K562 (cell line): ENCODE measurements at regions not wholly inside any gene's neighbourhood (a gene's known extent, or its start where the extent isn't known, plus 50 kb on each side); places are given as distances from the start of the nearest gene placed in this dataset.

ENCODE experiments used
- CBX3 ChIP-seq, 2 experiments: IDR thresholded peaks; 1 replicate in 1 of 2; 2 replicates in 1 of 2; pipeline ENCODE4 v1.6.1; 2012; ENCODE audit warnings: inconsistent platforms in 2 of 2, low read length in 2 of 2, borderline replicate concordance in 1 of 2, control low read depth in 1 of 2
- CC2D1A ChIP-seq: fragments of 450-650 bp; IDR thresholded peaks from 2 replicates; pipeline ENCODE4 v1.6.1; 2017; ENCODE audit warnings: mild to moderate bottlenecking
- CEBPB ChIP-seq: fragments of 450-650 bp; IDR thresholded peaks from 2 replicates; pipeline ENCODE4 v1.6.1; 2016; ENCODE audit warnings: missing genetic modification characterization, missing compliant biosample characterization
- CHD2 ChIP-seq: IDR thresholded peaks from 2 replicates; pipeline ENCODE4 v1.6.1; 2011; ENCODE audit warnings: low read depth, low read length
- DIDO1 ChIP-seq: fragments of 450-650 bp; IDR thresholded peaks from 2 replicates; pipeline ENCODE4 v1.6.1; 2016; ENCODE audit warnings: low read depth, missing biosample characterization, missing genetic modification characterization
- FOXJ3 ChIP-seq: sonication (generic); formaldehyde crosslinking; IDR thresholded peaks from 2 replicates; pipeline ENCODE4 v1.4.0; 2020; ENCODE audit warnings: mild to moderate bottlenecking, missing genetic modification reagents
- FOXP1 ChIP-seq: sonication (generic); formaldehyde crosslinking; IDR thresholded peaks from 2 replicates; pipeline ENCODE4 v1.8.0; 2022; ENCODE audit warnings: mild to moderate bottlenecking, missing genetic modification reagents
- GTF2E2 ChIP-seq: fragments of 200-800 bp; sonication (Bioruptor generic); IDR thresholded peaks from 2 replicates; pipeline ENCODE4 v1.6.1; 2016; ENCODE audit warnings: missing genetic modification characterization, missing compliant biosample characterization
- MAFG ChIP-seq: fragments of 450-650 bp; conservative IDR thresholded peaks from 2 replicates; pipeline ENCODE4 v1.6.1; 2016; ENCODE audit warnings: missing genetic modification characterization, missing compliant biosample characterization
- NCOA6 ChIP-seq: fragments of 450-650 bp; IDR thresholded peaks from 2 replicates; pipeline ENCODE4 v1.6.1; 2017; ENCODE audit warnings: mild to moderate bottlenecking
- POLR2B ChIP-seq: fragments of 450-650 bp; IDR thresholded peaks from 2 replicates; pipeline ENCODE4 v1.6.1; 2018; ENCODE audit warnings: low read depth; ENCODE audit not compliant: partially characterized antibody
- RHOXF2B ChIP-seq: fragments of 250-450 bp; sonication (Bioruptor Pico); conservative IDR thresholded peaks from 2 replicates; pipeline ENCODE4 v1.5.1; 2021
- SMARCE1 ChIP-seq: fragments of 450-650 bp; IDR thresholded peaks from 2 replicates; pipeline ENCODE4 v1.7.1; 2016; ENCODE audit warnings: mild to moderate bottlenecking
- SUPT5H ChIP-seq: fragments of 450-650 bp; IDR thresholded peaks from 2 replicates; pipeline ENCODE4 v1.6.1; 2016
- TEAD4 ChIP-seq, 2 experiments: sonication (generic) in 1 of 2; formaldehyde crosslinking in 1 of 2; IDR thresholded peaks; 2 replicates each; pipeline versions ENCODE4 v1.6.1 to v1.8.0; 2012 to 2022; ENCODE audit warnings: borderline replicate concordance in 1 of 2, inconsistent platforms in 1 of 2, low read length in 1 of 2, mild to moderate bottlenecking in 1 of 2, missing genetic modification reagents in 1 of 2
- ZFPM2 ChIP-seq: fragments of 250-450 bp; sonication (Bioruptor Pico); IDR thresholded peaks from 2 replicates; pipeline ENCODE4 v1.5.1; 2022; ENCODE audit warnings: mild to moderate bottlenecking
- ZNF12 ChIP-seq: sonication (generic); formaldehyde crosslinking; IDR thresholded peaks from 2 replicates; pipeline ENCODE4 v1.4.0; 2020; ENCODE audit warnings: mild to moderate bottlenecking, missing genetic modification reagents
- ZNF699 ChIP-seq: fragments of 250-450 bp; sonication (Bioruptor Pico); IDR thresholded peaks from 2 replicates; pipeline ENCODE4 v1.8.0; 2021; ENCODE audit warnings: mild to moderate bottlenecking, moderate library complexity; ENCODE audit not compliant: insufficient replicate concordance
- TF ChIP-seq, protein P1 (sequence below): fragments of 450-650 bp; IDR thresholded peaks from 2 replicates; pipeline ENCODE4 v1.6.1; 2018; ENCODE audit not compliant: partially characterized antibody
- TF ChIP-seq, protein P2 (sequence below): fragments of 450-650 bp; IDR thresholded peaks from 2 replicates; pipeline ENCODE4 v1.6.1; 2016; ENCODE audit warnings: mild to moderate bottlenecking
- TF ChIP-seq, protein P3 (sequence below): sonication (generic); formaldehyde crosslinking; IDR thresholded peaks from 2 replicates; pipeline ENCODE4 v1.8.1; 2023; ENCODE audit warnings: mild to moderate bottlenecking, missing genetic modification reagents

DNA sequence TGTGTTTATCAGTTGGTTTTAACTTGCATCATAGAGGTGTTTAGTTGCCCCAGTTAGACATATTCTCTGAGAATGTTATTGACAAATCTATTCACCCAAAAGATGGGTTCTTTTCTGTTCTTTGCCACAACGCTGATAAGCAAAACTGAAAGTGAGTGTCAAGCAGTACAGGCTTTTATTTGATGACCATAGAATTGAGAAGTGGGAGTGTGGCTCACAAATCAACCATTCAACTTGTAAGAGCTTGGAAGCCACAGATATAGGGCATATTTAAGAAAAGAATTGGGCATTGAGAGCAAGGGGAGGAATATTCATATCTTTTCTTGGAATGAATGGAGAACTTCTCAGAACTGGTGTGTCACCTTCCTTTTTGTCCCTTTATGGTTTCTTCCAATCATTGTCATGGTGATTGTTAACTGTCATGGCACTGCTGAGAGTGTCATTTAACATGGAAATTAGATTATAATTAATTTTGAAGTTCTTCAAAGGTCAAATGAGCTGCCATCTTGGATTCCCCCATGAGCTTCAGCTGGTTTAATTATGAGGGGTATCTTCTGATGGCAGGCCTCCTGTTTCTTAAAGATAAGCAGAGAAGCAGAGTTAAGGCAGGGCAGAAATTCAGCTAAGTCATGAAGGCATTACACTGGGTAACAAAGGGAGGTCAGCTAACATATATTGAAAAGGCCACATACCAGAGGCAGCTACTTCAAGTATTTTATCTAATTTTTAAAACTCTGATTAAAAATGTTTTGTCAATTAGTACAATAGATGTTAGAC is 254.0 kb upstream of the HTR1E start (continued):
- TF ChIP-seq, protein P1, sequence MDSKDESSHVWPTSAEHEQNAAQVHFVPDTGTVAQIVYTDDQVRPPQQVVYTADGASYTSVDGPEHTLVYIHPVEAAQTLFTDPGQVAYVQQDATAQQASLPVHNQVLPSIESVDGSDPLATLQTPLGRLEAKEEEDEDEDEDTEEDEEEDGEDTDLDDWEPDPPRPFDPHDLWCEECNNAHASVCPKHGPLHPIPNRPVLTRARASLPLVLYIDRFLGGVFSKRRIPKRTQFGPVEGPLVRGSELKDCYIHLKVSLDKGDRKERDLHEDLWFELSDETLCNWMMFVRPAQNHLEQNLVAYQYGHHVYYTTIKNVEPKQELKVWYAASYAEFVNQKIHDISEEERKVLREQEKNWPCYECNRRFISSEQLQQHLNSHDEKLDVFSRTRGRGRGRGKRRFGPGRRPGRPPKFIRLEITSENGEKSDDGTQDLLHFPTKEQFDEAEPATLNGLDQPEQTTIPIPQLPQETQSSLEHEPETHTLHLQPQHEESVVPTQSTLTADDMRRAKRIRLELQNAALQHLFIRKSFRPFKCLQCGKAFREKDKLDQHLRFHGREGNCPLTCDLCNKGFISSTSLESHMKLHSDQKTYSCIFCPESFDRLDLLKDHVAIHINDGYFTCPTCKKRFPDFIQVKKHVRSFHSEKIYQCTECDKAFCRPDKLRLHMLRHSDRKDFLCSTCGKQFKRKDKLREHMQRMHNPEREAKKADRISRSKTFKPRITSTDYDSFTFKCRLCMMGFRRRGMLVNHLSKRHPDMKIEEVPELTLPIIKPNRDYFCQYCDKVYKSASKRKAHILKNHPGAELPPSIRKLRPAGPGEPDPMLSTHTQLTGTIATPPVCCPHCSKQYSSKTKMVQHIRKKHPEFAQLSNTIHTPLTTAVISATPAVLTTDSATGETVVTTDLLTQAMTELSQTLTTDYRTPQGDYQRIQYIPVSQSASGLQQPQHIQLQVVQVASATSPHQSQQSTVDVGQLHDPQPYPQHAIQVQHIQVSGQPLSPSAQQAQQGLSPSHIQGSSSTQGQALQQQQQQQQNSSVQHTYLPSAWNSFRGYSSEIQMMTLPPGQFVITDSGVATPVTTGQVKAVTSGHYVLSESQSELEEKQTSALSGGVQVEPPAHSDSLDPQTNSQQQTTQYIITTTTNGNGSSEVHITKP, result peak; percentile 97
- TF ChIP-seq CBX3 (IDR thresholded peaks at IDR 0.05; ENCODE audit: borderline replicate concordance in 1 of 2, low read length in 2 of 2) (0 out of 3 replicates have a peak, but pooled peaks of 1 of the 2 experiments have one; percentile 11), SMARCE1 (peak; percentile 96), MAFG (tag) (peak; percentile 88), FOXJ3 (CRISPR knock-in tag) (no peak), POLR2B (no peak), DIDO1 (tag) (no peak), FOXP1 (CRISPR knock-in tag) (no peak), CC2D1A (peak; percentile 94), GTF2E2 (peak; percentile 80), SUPT5H (no peak), ZNF12 (CRISPR knock-in tag) (no peak), ZNF699 (CRISPR knock-in tag) (no peak), ZFPM2 (CRISPR knock-in tag) (no peak), CHD2 (no peak), TEAD4 (IDR thresholded peaks at IDR 0.05; ENCODE audit: low read length) (peak; percentile 97), TEAD4 (CRISPR knock-in tag; IDR thresholded peaks at IDR 0.05; ENCODE audit: borderline replicate concordance) (no peak), RHOXF2B (no peak), NCOA6 (no peak; the same call in 1 of the 2 replicates), CEBPB (tag) (peak; percentile 60; the same call in 1 of the 2 replicates)
- TF ChIP-seq, protein P2, sequence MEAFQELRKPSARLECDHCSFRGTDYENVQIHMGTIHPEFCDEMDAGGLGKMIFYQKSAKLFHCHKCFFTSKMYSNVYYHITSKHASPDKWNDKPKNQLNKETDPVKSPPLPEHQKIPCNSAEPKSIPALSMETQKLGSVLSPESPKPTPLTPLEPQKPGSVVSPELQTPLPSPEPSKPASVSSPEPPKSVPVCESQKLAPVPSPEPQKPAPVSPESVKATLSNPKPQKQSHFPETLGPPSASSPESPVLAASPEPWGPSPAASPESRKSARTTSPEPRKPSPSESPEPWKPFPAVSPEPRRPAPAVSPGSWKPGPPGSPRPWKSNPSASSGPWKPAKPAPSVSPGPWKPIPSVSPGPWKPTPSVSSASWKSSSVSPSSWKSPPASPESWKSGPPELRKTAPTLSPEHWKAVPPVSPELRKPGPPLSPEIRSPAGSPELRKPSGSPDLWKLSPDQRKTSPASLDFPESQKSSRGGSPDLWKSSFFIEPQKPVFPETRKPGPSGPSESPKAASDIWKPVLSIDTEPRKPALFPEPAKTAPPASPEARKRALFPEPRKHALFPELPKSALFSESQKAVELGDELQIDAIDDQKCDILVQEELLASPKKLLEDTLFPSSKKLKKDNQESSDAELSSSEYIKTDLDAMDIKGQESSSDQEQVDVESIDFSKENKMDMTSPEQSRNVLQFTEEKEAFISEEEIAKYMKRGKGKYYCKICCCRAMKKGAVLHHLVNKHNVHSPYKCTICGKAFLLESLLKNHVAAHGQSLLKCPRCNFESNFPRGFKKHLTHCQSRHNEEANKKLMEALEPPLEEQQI, result peak; percentile 79; the same call in 1 of the 2 replicates
- TF ChIP-seq, protein P3, sequence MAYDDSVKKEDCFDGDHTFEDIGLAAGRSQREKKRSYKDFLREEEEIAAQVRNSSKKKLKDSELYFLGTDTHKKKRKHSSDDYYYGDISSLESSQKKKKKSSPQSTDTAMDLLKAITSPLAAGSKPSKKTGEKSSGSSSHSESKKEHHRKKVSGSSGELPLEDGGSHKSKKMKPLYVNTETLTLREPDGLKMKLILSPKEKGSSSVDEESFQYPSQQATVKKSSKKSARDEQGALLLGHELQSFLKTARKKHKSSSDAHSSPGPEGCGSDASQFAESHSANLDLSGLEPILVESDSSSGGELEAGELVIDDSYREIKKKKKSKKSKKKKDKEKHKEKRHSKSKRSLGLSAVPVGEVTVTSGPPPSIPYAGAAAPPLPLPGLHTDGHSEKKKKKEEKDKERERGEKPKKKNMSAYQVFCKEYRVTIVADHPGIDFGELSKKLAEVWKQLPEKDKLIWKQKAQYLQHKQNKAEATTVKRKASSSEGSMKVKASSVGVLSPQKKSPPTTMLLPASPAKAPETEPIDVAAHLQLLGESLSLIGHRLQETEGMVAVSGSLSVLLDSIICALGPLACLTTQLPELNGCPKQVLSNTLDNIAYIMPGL (CRISPR knock-in tag), result no peak
